ENCODE measurements at regions not wholly inside any gene's neighbourhood (a gene's known extent, or its start where the extent isn't known, plus 50 kb on each side); places are given as distances from the start of the nearest gene placed in this dataset.
"Not testable (repeated sequence)": the region's sequence is repeated elsewhere in the genome, so short reads cannot be mapped to it uniquely, and the experiment has no call there.

DNA sequence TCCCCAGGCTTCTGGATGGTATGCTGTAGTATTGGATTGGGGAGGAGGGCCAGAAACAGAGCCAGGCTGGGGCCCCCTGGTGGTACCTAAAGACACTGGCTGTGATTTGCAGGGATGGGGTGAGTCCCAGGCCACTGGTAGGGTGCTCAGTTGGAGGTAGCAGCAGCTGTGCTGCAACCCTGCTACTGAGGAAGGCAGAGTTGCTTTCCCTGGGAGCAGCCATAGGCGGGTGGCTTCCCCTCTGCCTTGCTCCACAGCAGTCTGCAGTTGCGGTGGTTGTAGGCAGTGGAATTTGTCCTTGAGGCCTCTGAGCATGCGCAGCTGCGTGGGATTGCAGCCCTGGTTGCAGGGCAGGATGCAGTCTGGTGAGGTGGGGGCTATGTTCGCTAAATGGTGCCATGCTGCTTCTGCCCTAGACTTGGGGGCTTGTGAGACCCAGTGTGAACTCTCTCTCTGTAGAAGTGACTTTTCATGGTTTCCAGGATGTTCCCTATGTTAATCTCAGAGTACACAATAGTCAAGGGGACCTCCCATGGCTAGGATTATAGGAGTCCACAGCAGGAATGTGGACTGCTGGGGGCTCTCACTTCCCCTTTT is 443.5 kb downstream of the XIRP2 start:
- intact Hi-C loops (cut with DNase I) = no loop called here
- H3K36me3 ChIP-seq = no peaks in the 10 kb centered on the region
- H3K27me3 ChIP-seq = no peaks in the 10 kb centered on the region
- DNase-seq (no peak), ATAC-seq (no peak)
- no peak overlapping the region for H3K4me3 ChIP-seq
- TF ChIP-seq, protein P1, sequence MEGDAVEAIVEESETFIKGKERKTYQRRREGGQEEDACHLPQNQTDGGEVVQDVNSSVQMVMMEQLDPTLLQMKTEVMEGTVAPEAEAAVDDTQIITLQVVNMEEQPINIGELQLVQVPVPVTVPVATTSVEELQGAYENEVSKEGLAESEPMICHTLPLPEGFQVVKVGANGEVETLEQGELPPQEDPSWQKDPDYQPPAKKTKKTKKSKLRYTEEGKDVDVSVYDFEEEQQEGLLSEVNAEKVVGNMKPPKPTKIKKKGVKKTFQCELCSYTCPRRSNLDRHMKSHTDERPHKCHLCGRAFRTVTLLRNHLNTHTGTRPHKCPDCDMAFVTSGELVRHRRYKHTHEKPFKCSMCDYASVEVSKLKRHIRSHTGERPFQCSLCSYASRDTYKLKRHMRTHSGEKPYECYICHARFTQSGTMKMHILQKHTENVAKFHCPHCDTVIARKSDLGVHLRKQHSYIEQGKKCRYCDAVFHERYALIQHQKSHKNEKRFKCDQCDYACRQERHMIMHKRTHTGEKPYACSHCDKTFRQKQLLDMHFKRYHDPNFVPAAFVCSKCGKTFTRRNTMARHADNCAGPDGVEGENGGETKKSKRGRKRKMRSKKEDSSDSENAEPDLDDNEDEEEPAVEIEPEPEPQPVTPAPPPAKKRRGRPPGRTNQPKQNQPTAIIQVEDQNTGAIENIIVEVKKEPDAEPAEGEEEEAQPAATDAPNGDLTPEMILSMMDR (IDR thresholded peaks at IDR 0.05) = no peak
- H3K27ac ChIP-seq = no peak overlapping the region
- no peaks in the 10 kb centered on the region for H3K9me3 ChIP-seq
- no peaks in the 10 kb centered on the region for H3K4me1 ChIP-seq

GRCh38 chr2:167328808-167329207 is 440.5 kb downstream of the XIRP2 start:
- H3K9me3 ChIP-seq; H3K4me1 ChIP-seq; H3K27me3 ChIP-seq; H3K36me3 ChIP-seq; intact Hi-C loops (cut with DNase I); H3K27ac ChIP-seq; DNase-seq; H3K4me3 ChIP-seq; ATAC-seq: not testable (repeated sequence)

DNA sequence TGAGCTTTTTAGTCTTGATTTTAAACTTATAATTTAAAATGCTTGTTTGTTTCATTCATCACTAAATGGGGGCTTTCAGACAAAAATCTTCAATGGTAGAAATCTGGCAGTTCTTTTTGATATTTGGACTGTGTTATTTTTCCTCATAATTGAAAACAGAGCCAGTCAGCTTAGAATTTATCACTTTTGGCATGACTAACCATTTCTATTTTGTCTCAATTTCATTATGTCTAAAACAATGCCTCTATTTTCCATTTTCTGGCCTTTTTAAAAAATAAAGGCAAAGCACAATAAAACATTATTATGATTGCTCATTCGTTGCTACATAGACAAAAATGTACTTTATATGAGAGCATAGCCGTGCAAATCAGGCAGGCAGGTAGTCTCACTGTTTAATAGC is 434.5 kb downstream of the XIRP2 start:
- no peaks in the 10 kb centered on the region for H3K4me1 ChIP-seq
- H3K27me3 ChIP-seq = no peaks in the 10 kb centered on the region
- no peaks in the 10 kb centered on the region for H3K9me3 ChIP-seq
- TF ChIP-seq, protein P1 (IDR thresholded peaks at IDR 0.05) = no peak
- H3K4me3 ChIP-seq = no peak overlapping the region
- H3K36me3 ChIP-seq = no peaks in the 10 kb centered on the region
- ATAC-seq (no peak), DNase-seq (no peak)
- no peak overlapping the region for H3K27ac ChIP-seq
- intact Hi-C loops (cut with DNase I) = no loop called here

GRCh38 chr2:167318581-167318980 is 430.3 kb downstream of the XIRP2 start:
- H3K36me3 ChIP-seq = no peaks in the 10 kb centered on the region
- no peaks in the 10 kb centered on the region for H3K9me3 ChIP-seq
- TF ChIP-seq, protein P1 (IDR thresholded peaks at IDR 0.05) = no peak
- no peak overlapping the region for H3K27ac ChIP-seq
- no peaks in the 10 kb centered on the region for H3K27me3 ChIP-seq
- no peak overlapping the region for H3K4me3 ChIP-seq
- intact Hi-C loops (cut with DNase I) = no loop called here
- DNase-seq = no peak
- ATAC-seq = no peak
- H3K4me1 ChIP-seq = no peaks in the 10 kb centered on the region

- TF ChIP-seq, protein P1 (IDR thresholded peaks at IDR 0.05) = no peak
- intact Hi-C loops (cut with DNase I) = no loop called here
- Histone ChIP-seq H3K4me1 (no peaks in the 10 kb centered on the region), H3K9me3 (no peaks in the 10 kb centered on the region), H3K36me3 (no peaks in the 10 kb centered on the region), H3K27ac (no peak overlapping the region), H3K4me3 (no peak overlapping the region), H3K27me3 (no peaks in the 10 kb centered on the region)
- ATAC-seq = no peak
- no peak for DNase-seq
Observed at GRCh38 chr2:167310442-167310841, 422.2 kb downstream of the XIRP2 start.
